GM21737 (cell line): ENCODE measurements at regions not wholly inside any gene's neighbourhood (a gene's known extent, or its start where the extent isn't known, plus 50 kb on each side); places are given as distances from the start of the nearest gene placed in this dataset.

ENCODE experiments used
- ATAC-seq: cut with Tn5 transposase; IDR thresholded peaks from one replicate; pipeline ENCODE4 v1.9.1; 2021; ENCODE audit warnings: mild to moderate bottlenecking, moderate library complexity; ENCODE audit not compliant: unreplicated experiment

DNA sequence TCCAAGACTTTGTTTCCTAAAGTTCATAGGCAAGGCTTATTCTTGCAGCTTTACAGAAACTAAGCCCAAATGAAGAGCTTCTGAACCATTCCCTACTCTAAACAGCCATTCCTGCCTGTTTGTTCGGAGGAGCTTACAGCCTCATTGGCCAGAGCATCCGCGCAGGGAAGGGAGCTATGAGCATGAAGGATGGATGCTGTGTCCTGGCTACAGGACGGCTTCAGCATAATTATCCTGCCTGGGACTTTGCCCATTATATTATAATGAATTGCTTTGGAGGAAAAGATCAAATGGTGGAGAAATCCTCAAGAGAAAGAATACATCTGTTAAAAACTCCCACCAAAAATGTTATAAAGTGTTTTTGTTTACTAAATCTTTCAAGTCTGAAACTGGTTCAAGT, 378.2 kb upstream of the BTBD3 start:
- no peak for ATAC-seq

- ATAC-seq = no peak
Measured at GRCh38 chr20:11540558-11540957, 377.1 kb upstream of the BTBD3 start.

DNA sequence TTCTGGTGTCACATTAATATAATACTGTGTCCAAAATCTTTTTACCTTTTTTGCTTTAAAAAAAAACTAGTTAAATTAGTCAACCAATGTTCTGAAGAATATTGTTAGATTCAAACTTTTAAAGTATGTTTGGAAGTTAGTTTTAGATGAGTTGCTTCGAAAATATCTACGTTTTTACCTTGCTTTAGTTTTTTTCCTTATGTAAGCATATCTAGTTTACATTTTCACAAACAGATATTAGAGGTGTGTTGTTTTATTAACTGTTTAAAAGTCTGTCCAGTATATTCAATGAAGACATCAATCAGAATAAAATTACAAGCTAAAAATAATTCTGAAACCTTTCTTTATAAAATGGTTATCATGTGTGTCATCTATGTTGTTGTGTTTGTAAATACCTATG, 375.0 kb upstream of the BTBD3 start:
- no peak for ATAC-seq

DNA sequence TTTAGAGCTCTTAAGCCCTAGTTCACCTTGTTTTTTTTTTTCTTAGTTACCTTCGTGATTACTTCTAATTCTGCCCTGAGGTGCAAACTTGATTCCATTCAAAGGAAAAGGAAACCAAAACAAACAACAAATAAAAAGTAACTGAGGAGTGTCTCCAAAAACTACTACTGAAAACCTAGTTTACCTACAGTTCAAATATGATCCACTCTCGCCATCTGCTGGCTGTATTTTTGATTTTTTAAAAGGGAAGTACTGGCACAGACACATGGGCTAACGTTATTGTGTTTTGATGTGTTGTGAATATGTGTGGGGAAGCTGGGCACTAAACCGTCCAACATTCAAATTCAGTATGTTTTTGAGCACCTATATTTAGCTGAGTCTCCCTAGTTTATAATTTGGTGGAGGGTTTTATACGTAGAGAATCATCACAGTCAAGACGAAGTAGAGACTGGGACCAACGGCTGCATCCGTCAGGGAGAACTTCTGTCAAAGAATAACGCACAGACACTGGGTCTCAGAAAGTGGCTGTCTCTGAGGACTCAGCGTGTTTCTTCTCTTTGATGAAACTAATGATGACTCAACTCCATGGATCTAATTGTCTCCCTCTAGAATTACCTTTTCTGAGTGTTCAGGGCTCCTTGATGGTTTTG, 373.5 kb upstream of the BTBD3 start:
- ATAC-seq = peak; percentile 63

- ATAC-seq = no peak
Measured at GRCh38 chr20:11546939-11547338, 370.8 kb upstream of the BTBD3 start.

- ATAC-seq = no peak
Measured at GRCh38 chr20:11549172-11550103, 368.3 kb upstream of the BTBD3 start.

DNA sequence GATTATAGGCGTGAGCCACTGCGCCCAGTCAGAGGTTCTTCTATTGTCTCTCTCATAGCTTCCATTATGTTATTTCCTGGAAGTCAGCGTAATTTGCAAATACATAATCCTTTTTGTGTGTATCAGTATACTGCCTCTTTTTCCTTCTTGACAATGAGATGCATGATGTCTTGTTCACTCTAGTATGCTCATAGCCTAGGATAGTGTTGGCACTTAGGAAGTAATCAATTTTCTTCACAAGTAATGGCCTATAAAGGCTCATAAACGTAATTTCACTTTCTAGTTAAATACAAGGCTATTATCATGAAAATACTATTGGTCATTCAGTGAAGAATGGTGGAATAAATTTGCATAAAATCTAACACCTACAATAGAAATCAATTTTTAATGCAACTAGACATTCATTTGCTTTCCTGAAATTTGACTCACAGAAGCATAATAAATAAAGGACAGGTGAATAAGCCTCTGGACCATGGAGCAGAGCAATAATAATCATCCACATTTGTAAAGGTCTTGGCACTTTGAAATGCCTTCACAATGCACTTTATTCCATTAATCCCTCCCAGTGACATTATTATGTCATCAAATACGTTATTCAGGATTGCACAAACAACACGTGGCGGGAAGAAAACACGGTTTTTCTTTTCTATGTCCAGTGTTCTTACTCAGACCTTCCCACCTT, 366.9 kb upstream of the BTBD3 start:
- ATAC-seq = no peak

DNA sequence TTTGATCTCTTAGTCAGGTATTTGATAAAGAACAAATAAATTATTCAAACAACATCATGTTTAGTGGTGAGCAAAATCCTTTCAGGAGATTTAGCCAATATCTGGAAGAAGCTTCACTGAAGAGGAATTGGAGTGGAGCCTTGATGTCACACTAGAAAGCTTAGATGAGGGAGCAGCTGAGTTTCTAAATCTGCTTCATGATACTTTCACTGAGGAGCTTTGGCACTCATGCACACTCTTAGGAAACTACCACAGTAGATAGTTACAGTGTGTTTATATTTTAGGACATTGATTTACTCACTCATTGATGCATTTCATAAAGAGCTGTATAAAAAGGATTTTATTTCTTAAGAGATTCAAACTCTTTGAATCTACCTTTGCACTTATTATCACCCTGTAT, 366.2 kb upstream of the BTBD3 start:
- ATAC-seq = no peak

- no peak for ATAC-seq
Measured at GRCh38 chr20:11553603-11554002, 364.1 kb upstream of the BTBD3 start.

- ATAC-seq = no peak
Measured at GRCh38 chr20:11555510-11555909, 362.2 kb upstream of the BTBD3 start.

DNA sequence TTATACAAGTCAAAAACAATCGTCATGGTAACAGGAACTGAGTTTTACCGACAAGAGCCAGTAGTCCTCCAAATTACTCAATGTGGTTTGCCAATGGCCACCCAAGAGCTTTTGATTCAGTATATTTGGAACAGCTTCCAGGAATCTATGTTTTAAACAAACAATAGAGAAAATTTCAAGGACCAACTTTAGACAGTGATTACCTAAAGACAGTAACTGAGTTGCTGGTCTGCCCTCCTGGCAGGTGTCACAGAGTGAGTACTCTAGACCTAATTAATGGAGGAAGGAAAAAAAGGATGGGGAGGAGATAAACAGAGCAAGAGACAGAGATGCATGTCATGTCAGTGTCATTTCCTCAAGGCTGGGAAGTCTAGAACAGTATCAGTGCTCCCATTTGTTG, 361.3 kb upstream of the BTBD3 start:
- no peak for ATAC-seq

DNA sequence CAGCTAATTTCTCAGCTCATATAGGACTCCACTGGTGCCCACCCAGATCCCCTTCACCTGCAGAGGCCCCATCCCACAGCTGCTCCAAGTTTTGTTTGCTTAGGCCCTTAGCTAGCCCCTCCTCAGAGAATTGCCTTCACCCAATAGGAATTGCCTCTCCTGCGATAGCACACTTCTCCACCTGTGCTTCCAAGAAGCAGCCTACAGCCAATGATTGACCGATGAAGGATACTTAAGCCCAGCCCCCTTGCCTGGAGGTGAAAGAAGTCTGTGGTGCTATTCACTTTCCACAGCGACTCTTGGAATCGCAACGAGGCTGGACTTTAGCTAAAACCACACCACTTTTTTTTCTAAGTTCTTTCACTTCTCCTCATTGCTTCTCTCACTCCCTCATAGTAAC, 353.2 kb upstream of the BTBD3 start:
- ATAC-seq = no peak

DNA sequence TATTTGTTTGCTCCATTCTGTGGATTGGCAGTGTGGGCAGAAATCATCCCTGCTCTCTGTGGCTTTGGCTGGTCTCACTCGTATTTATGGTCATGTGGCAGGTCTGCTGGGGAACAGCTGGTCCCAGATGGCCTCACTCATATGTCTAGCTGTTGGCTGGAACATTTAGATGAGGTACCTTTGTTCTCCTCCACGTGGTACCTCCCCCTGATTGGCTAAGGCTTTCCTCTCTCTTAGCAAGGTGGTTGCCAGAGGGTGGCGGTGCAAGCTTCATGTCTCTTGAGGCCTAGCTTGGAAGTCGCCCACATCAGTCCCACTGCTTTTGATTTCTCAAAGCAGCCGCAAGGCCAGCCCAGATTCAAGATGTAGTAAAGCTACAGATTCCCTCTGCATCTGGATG, 348.5 kb upstream of the BTBD3 start:
- ATAC-seq = no peak

- no peak for ATAC-seq
Measured at GRCh38 chr20:11573507-11573906, 344.2 kb upstream of the BTBD3 start.

DNA sequence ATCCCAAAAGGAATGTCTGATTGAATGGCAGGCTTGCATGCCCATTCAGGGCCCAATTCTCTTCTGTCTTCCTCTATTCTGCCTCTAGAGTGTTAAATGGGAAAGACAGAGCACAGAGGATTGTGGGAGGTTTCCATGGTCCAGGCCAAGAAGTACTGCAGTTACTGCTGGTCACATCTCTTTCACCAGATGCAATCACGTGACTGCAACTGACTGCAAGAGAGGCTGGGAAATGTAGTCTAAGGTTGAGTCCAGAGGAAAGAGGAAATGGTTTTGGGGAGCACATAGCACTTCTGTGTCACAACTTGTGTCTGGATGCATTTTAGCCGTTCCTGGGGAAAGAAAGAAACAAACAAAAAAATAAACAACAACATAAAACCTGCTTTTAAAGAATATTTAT, 336.4 kb upstream of the BTBD3 start:
- ATAC-seq = no peak

GRCh38 chr20:11582060-11582459, 335.6 kb upstream of the BTBD3 start:
- ATAC-seq = no peak

DNA sequence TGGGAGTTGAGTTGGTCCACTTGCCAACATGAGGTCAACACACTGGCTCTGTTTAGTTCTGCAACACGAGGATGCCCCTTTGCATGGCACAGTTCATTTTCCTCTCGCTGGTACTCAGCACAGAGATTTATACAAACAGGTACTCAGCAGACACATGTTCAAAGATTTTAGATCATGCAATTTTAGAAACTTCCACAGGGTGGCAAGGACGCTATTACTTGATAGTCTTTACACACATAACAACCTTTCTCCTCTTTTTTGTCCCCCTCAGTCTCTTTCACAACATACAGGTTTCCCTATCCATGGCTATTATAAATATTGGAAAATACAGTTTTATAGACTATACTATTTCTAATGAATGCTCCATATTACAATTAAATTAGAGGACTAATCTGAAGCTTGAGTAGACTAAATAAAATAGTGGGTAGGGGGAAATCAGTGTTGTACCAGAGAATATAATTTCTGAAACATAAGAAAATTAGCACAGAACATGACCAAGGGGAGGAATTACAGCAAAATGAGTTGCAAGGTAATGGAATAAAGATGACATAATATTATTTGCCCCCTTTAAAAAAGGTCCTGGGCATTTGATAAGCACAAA, 331.8 kb upstream of the BTBD3 start:
- ATAC-seq = no peak

DNA sequence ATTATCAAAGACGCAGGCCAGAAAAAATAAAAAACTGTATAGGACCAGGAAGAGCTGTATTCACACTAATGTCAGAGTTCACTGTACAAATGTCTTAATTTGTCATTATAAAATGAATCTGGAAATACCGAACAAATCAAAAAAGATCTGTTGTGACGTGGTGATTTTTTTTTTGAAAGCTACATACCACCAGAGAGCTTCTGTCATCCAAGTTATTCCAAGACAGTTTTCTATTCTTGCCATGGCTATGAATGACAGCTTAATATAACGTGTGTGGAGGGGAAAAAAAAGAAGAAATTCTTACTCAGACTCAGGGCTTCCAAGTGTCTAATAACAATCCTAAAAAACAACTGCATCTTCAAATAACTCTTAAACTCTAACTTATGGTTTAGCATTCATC, 328.8 kb upstream of the BTBD3 start:
- ATAC-seq = no peak

- ATAC-seq = no peak
Measured at GRCh38 chr20:11591965-11592364, 325.7 kb upstream of the BTBD3 start.

DNA sequence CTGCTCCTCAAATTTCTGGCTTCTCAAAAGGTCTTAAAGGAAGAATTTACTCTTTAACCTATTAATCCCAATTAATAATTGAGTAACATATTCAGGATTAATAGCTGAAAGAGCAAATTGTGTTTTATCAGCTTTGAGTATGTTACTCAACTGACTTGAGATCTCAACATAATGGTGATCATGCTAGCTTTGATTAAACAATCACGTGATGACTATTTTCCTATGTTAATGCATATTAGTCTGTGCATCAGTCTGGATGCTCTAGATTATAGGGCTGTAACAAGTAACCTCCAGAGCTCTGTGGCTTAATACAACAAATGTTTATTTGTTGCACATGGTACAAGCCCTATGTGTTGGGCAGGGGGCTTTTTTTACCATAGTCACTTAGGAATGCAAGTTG, 313.4 kb upstream of the BTBD3 start:
- ATAC-seq = no peak

DNA sequence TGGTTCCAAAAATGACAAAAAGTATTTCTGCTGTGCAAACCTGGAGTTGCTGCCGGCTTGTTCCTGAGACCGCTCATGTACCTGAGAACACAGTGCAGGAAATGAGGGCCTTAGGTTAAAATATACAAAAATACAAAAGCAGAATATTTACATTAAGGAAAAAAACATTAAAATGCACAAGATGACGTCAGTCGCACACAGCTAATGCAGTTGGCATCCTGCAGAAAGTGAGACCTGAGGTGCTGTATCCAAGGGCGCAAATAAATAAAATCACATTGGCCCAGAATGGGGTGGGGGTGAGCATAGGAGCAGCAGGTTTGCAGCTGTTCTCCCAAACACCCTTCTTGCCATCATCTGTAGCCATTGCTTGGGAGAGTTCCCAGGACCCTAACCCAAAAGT, 310.6 kb upstream of the BTBD3 start:
- no peak for ATAC-seq
